ENCODE measurements at regions not wholly inside any gene's neighbourhood (a gene's known extent, or its start where the extent isn't known, plus 50 kb on each side); places are given as distances from the start of the nearest gene placed in this dataset.

GRCh38 chr2:14234911-14235310 lies 397.6 kb upstream of the LRATD1 start:
- no peaks in the 10 kb centered on the region for H3K4me1 Mint-ChIP-seq
- H3K4me3 Mint-ChIP-seq = no peak overlapping the region
- H3K9me3 Mint-ChIP-seq = peaks cover 8 to 13% of the 10 kb centered on the region in 2 donors
- H3K4me3 ChIP-seq (ENCODE audit: low read length) = no peak overlapping the region
- DNase-seq (no peak), ATAC-seq (no peak)
- WGBS (ENCODE audit: insufficient coverage) = 36% methylated on average over 5 of the region's 5 CpGs
- no peaks in the 10 kb centered on the region for H3K4me1 ChIP-seq (ENCODE audit: control insufficient read depth, insufficient read depth, low read length)
- H3K27me3 ChIP-seq (ENCODE audit: control insufficient read depth, insufficient read depth, low read length) = no peaks in the 10 kb centered on the region
- H3K27me3 Mint-ChIP-seq (ENCODE audit: low read depth in 2 of 2) = no peaks in the 10 kb centered on the region
- no peaks in the 10 kb centered on the region for H3K36me3 Mint-ChIP-seq
- intact Hi-C loops (cut with micrococcal nuclease) = no loop called here
- no peaks in the 10 kb centered on the region for H3K36me3 ChIP-seq (ENCODE audit: control insufficient read depth, insufficient read depth, low read length)
- no peak overlapping the region for H3K27ac Mint-ChIP-seq
- H3K9me3 ChIP-seq (ENCODE audit: control insufficient read depth, insufficient read depth, low read length) = no peaks in the 10 kb centered on the region
- H3K27ac ChIP-seq (ENCODE audit: low read length) = no peak overlapping the region
- TF ChIP-seq CTCF (IDR thresholded peaks at IDR 0.05) = no peak

GRCh38 chr2:14235667-14236066 lies 396.9 kb upstream of the LRATD1 start:
- 50% methylated on average over 1 of the region's 3 CpGs for WGBS (ENCODE audit: insufficient coverage)
- DNase-seq = no peak
- Mint-ChIP-seq H3K27ac (no peak overlapping the region), H3K4me1 (no peaks in the 10 kb centered on the region), H3K9me3 (peaks cover 6 to 13% of the 10 kb centered on the region in 2 donors), H3K4me3 (no peak overlapping the region), H3K36me3 (no peaks in the 10 kb centered on the region), H3K27me3 (ENCODE audit: low read depth in 2 of 2) (no peaks in the 10 kb centered on the region)
- no peak for TF ChIP-seq CTCF (IDR thresholded peaks at IDR 0.05)
- Histone ChIP-seq H3K27ac (ENCODE audit: low read length) (no peak overlapping the region), H3K4me3 (ENCODE audit: low read length) (no peak overlapping the region), H3K36me3 (ENCODE audit: control insufficient read depth, insufficient read depth, low read length) (no peaks in the 10 kb centered on the region), H3K9me3 (ENCODE audit: control insufficient read depth, insufficient read depth, low read length) (no peaks in the 10 kb centered on the region), H3K4me1 (ENCODE audit: control insufficient read depth, insufficient read depth, low read length) (no peaks in the 10 kb centered on the region), H3K27me3 (ENCODE audit: control insufficient read depth, insufficient read depth, low read length) (no peaks in the 10 kb centered on the region)
- intact Hi-C loops (cut with micrococcal nuclease) = no loop called here
- no peak for ATAC-seq

DNA sequence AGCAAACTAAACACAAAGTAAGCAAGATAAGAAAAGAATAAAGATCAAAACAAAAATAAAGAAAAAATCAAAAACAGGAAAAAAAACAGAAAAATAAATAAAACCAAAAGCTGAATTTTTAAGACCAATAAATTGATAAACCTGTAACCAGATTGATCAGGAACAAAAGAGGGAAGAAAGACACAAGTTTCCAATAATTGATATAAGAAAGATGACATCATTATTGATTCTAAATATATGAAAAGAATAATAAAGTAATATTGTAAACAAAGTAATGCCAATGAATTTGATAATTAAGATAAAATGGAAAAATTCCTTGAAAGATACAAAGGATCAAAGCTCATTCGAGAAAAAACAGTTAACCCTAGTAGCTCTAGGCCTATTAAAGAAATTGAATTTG lies 394.6 kb upstream of the LRATD1 start:
- no peak for ATAC-seq
- Mint-ChIP-seq H3K4me1 (no peaks in the 10 kb centered on the region), H3K27me3 (ENCODE audit: low read depth in 2 of 2) (no peaks in the 10 kb centered on the region), H3K27ac (no peak overlapping the region), H3K4me3 (no peak overlapping the region), H3K9me3 (peaks cover 6 to 13% of the 10 kb centered on the region in 2 donors), H3K36me3 (no peaks in the 10 kb centered on the region)
- Histone ChIP-seq H3K27me3 (ENCODE audit: control insufficient read depth, insufficient read depth, low read length) (no peaks in the 10 kb centered on the region), H3K9me3 (ENCODE audit: control insufficient read depth, insufficient read depth, low read length) (no peaks in the 10 kb centered on the region), H3K36me3 (ENCODE audit: control insufficient read depth, insufficient read depth, low read length) (no peaks in the 10 kb centered on the region), H3K27ac (ENCODE audit: low read length) (no peak overlapping the region), H3K4me1 (ENCODE audit: control insufficient read depth, insufficient read depth, low read length) (no peaks in the 10 kb centered on the region), H3K4me3 (ENCODE audit: low read length) (no peak overlapping the region)
- intact Hi-C loops (cut with micrococcal nuclease) = no loop called here
- 82% methylated on average over 1 of the region's 1 CpG for WGBS (ENCODE audit: insufficient coverage)
- no peak for TF ChIP-seq CTCF (IDR thresholded peaks at IDR 0.05)
- DNase-seq = no peak

- Mint-ChIP-seq H3K4me3 (no peak overlapping the region), H3K27me3 (ENCODE audit: low read depth in 2 of 2) (no peaks in the 10 kb centered on the region), H3K36me3 (no peaks in the 10 kb centered on the region), H3K9me3 (peaks cover 6 to 11% of the 10 kb centered on the region in 2 donors), H3K4me1 (no peaks in the 10 kb centered on the region), H3K27ac (no peak overlapping the region)
- no peaks in the 10 kb centered on the region for H3K36me3 ChIP-seq (ENCODE audit: control insufficient read depth, insufficient read depth, low read length)
- ATAC-seq (no peak), DNase-seq (no peak)
- H3K4me1 ChIP-seq (ENCODE audit: control insufficient read depth, insufficient read depth, low read length) = no peaks in the 10 kb centered on the region
- H3K27me3 ChIP-seq (ENCODE audit: control insufficient read depth, insufficient read depth, low read length) = no peaks in the 10 kb centered on the region
- no peak for TF ChIP-seq CTCF (IDR thresholded peaks at IDR 0.05)
- 100% methylated on average over 1 of the region's 3 CpGs for WGBS (ENCODE audit: insufficient coverage)
- intact Hi-C loops (cut with micrococcal nuclease) = no loop called here
- peaks cover 3% of the 10 kb centered on the region for H3K9me3 ChIP-seq (ENCODE audit: control insufficient read depth, insufficient read depth, low read length)
- no peak overlapping the region for H3K4me3 ChIP-seq (ENCODE audit: low read length)
- H3K27ac ChIP-seq (ENCODE audit: low read length) = no peak overlapping the region
These were observed 392.9 kb upstream of the LRATD1 start for GRCh38 chr2:14239605-14240004.

Measured in natural killer cell (primary cell).